ENCODE measurements at regions not wholly inside any gene's neighbourhood (a gene's known extent, or its start where the extent isn't known, plus 50 kb on each side); places are given as distances from the start of the nearest gene placed in this dataset.

DNA sequence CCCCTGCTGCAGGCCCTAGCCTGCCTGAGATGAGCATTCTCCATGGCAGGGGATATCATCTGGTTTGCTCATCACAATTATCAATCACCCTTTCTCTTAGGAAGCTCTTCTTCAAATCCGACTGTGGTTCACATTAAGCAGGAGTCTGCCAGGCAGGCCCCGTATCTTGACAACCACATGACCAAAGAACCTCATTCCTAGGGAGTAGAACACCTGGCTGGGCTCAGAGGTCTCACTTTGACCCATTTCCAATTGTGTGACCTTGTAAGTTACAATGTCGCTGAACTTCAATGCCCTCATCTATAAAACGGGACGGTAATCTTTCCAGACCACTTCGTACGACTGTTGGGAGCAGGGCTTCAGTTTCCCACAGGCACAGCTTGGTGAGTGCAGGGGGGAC, 156.4 kb upstream of the PCBD1 start:
- Histone ChIP-seq H3K27me3 (ENCODE audit: control insufficient read depth in 1 of 2, insufficient read depth in 2 of 2, low read length in 2 of 2) (peaks cover 0 to 2% of the 10 kb centered on the region in 2 experiments), H3K4me3 (ENCODE audit: low read length) (no peak overlapping the region), H3K27ac (ENCODE audit: low read depth in 1 of 2, low read length in 2 of 2) (no peak overlapping the region), H3K36me3 (ENCODE audit: insufficient read depth, low read length) (no peaks in the 10 kb centered on the region), H3K4me1 (ENCODE audit: insufficient read depth, low read length) (no peaks in the 10 kb centered on the region), H3K9me3 (ENCODE audit: control insufficient read depth in 1 of 2, insufficient read depth in 1 of 2, low read length in 2 of 2) (no peaks in the 10 kb centered on the region)
- H3K4me3 Mint-ChIP-seq: no peak overlapping the region
- no peak overlapping the region for H3K27ac Mint-ChIP-seq
- intact Hi-C loops (cut with DNase I, micrococcal nuclease): no loop called here
- POLR2A ChIA-PET: no interaction called here
- CTCF ChIA-PET: no interaction called here
- no peak for DNase-seq
- no peaks in the 10 kb centered on the region for H3K4me1 Mint-ChIP-seq (ENCODE audit: low read depth)
- H3K9me3 Mint-ChIP-seq: no peaks in the 10 kb centered on the region
- ATAC-seq (ENCODE audit: poor library complexity): no peak
- no peaks in the 10 kb centered on the region for H3K36me3 Mint-ChIP-seq (ENCODE audit: low read depth)
- H3K27me3 Mint-ChIP-seq: peaks cover 17% of the 10 kb centered on the region
- TF ChIP-seq, protein P1, sequence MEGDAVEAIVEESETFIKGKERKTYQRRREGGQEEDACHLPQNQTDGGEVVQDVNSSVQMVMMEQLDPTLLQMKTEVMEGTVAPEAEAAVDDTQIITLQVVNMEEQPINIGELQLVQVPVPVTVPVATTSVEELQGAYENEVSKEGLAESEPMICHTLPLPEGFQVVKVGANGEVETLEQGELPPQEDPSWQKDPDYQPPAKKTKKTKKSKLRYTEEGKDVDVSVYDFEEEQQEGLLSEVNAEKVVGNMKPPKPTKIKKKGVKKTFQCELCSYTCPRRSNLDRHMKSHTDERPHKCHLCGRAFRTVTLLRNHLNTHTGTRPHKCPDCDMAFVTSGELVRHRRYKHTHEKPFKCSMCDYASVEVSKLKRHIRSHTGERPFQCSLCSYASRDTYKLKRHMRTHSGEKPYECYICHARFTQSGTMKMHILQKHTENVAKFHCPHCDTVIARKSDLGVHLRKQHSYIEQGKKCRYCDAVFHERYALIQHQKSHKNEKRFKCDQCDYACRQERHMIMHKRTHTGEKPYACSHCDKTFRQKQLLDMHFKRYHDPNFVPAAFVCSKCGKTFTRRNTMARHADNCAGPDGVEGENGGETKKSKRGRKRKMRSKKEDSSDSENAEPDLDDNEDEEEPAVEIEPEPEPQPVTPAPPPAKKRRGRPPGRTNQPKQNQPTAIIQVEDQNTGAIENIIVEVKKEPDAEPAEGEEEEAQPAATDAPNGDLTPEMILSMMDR (IDR thresholded peaks at IDR 0.05): no peak

DNA sequence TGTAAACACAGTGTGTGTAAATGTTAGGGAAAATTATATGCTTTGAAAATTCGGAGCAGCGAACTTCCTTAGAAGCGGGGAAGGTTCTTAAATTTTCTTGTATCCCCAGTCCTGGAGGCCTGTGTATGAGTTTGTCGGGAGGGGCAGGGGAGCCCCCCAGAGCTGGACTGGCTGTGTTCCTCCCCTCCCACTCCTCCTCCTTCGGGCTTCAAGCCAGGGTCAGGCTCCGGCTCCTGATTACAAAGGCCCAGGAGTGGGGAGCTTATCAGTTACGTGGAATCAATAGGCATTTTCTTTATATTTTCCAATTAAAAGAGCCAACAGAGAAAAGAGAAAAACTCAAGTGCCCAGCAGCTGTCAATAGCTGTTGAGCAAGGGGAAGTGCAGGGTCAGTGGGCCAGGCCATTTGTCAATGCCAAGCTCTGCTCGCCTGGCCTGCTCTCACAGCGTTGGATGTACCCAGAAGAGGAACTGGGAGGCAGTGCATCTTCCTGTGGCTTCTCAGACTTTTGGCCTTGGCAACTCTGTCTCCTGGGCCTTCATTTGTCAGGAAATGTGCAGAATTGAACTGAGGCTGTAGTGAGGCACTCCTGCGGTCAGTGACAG, 156.9 kb upstream of the PCBD1 start:
- intact Hi-C loops (cut with DNase I, micrococcal nuclease): no loop called here
- H3K27me3 Mint-ChIP-seq: peaks cover 17% of the 10 kb centered on the region
- DNase-seq (peak in 2 of 14 experiments; percentile 21 to 26), ATAC-seq (ENCODE audit: poor library complexity) (no peak)
- no peaks in the 10 kb centered on the region for H3K4me1 ChIP-seq (ENCODE audit: insufficient read depth, low read length)
- no peak overlapping the region for H3K4me3 ChIP-seq (ENCODE audit: low read length)
- ChIA-PET CTCF (no interaction called here), POLR2A (no interaction called here)
- no peak overlapping the region for H3K27ac ChIP-seq (ENCODE audit: low read depth in 1 of 2, low read length in 2 of 2)
- H3K4me3 Mint-ChIP-seq: no peak overlapping the region
- TF ChIP-seq, protein P1 (IDR thresholded peaks at IDR 0.05): no peak
- no peak overlapping the region for H3K27ac Mint-ChIP-seq
- no peaks in the 10 kb centered on the region for H3K9me3 ChIP-seq (ENCODE audit: control insufficient read depth in 1 of 2, insufficient read depth in 1 of 2, low read length in 2 of 2)
- H3K4me1 Mint-ChIP-seq (ENCODE audit: low read depth): no peaks in the 10 kb centered on the region
- H3K36me3 Mint-ChIP-seq (ENCODE audit: low read depth): no peaks in the 10 kb centered on the region
- no peaks in the 10 kb centered on the region for H3K36me3 ChIP-seq (ENCODE audit: insufficient read depth, low read length)
- H3K27me3 ChIP-seq (ENCODE audit: control insufficient read depth in 1 of 2, insufficient read depth in 2 of 2, low read length in 2 of 2): peaks cover 0 to 2% of the 10 kb centered on the region in 2 experiments
- H3K9me3 Mint-ChIP-seq: no peaks in the 10 kb centered on the region

GRCh38 chr10:71045936-71046335, 157.6 kb upstream of the PCBD1 start:
- CTCF ChIA-PET: no interaction called here
- Mint-ChIP-seq H3K27ac (no peak overlapping the region), H3K27me3 (peaks cover 13% of the 10 kb centered on the region), H3K4me1 (ENCODE audit: low read depth) (no peaks in the 10 kb centered on the region), H3K4me3 (no peak overlapping the region), H3K9me3 (no peaks in the 10 kb centered on the region), H3K36me3 (ENCODE audit: low read depth) (no peaks in the 10 kb centered on the region)
- no peaks in the 10 kb centered on the region for H3K9me3 ChIP-seq (ENCODE audit: control insufficient read depth in 1 of 2, insufficient read depth in 1 of 2, low read length in 2 of 2)
- ATAC-seq (ENCODE audit: poor library complexity) (no peak), DNase-seq (no peak)
- TF ChIP-seq, protein P1 (IDR thresholded peaks at IDR 0.05): no peak
- H3K4me1 ChIP-seq (ENCODE audit: insufficient read depth, low read length): no peaks in the 10 kb centered on the region
- intact Hi-C loops (cut with DNase I, micrococcal nuclease): no loop called here
- H3K27me3 ChIP-seq (ENCODE audit: control insufficient read depth in 1 of 2, insufficient read depth in 2 of 2, low read length in 2 of 2): peaks cover 0 to 2% of the 10 kb centered on the region in 2 experiments
- no peaks in the 10 kb centered on the region for H3K36me3 ChIP-seq (ENCODE audit: insufficient read depth, low read length)
- POLR2A ChIA-PET: no interaction called here
- no peak overlapping the region for H3K4me3 ChIP-seq (ENCODE audit: low read length)
- H3K27ac ChIP-seq (ENCODE audit: low read depth in 1 of 2, low read length in 2 of 2): no peak overlapping the region

Measured in CD4-positive, alpha-beta T cell (primary cell).